ENCODE measurements at regions not wholly inside any gene's neighbourhood (a gene's known extent, or its start where the extent isn't known, plus 50 kb on each side); places are given as distances from the start of the nearest gene placed in this dataset.

GRCh38 chr4:123995936-123996335 is 599.3 kb downstream of the SPRY1 start:
- TF ChIP-seq CTCF (IDR thresholded peaks at IDR 0.05) (no peak), EP300 (IDR thresholded peaks at IDR 0.05) (no peak)

Data from sigmoid colon (tissue), 4 donors.